Suprapubic skin (tissue), 4 donors: ENCODE measurements at regions not wholly inside any gene's neighbourhood (a gene's known extent, or its start where the extent isn't known, plus 50 kb on each side); places are given as distances from the start of the nearest gene placed in this dataset.

Source experiments
- CTCF ChIP-seq, 2 donors: fragments of 200-600 bp in 1 of 2; fragments of 450-650 bp in 1 of 2; sonication (generic) in 1 of 2; IDR thresholded peaks; one replicate each; pipeline ENCODE4 v1.5.1; 2016 to 2019; ENCODE audit warnings: antibody characterized with exemption in 2 of 2, mild to moderate bottlenecking in 1 of 2, moderate library complexity in 1 of 2
- EP300 ChIP-seq: sonication (generic); formaldehyde crosslinking; IDR thresholded peaks from one replicate; pipeline ENCODE4 v1.6.1; 2017; ENCODE audit warnings: antibody characterized with exemption
- POLR2A ChIP-seq, 2 donors: fragments of 450-650 bp; IDR thresholded peaks; one replicate each; pipeline ENCODE4 v1.6.1; 2017; ENCODE audit warnings: antibody characterized with exemption in 2 of 2, mild to moderate bottlenecking in 2 of 2, moderate library complexity in 2 of 2
- POLR2AphosphoS5 ChIP-seq, 3 donors: sonication (generic); formaldehyde crosslinking; IDR thresholded peaks; one replicate each; pipeline ENCODE4 v1.6.1; 2017; ENCODE audit warnings: antibody characterized with exemption in 3 of 3

DNA sequence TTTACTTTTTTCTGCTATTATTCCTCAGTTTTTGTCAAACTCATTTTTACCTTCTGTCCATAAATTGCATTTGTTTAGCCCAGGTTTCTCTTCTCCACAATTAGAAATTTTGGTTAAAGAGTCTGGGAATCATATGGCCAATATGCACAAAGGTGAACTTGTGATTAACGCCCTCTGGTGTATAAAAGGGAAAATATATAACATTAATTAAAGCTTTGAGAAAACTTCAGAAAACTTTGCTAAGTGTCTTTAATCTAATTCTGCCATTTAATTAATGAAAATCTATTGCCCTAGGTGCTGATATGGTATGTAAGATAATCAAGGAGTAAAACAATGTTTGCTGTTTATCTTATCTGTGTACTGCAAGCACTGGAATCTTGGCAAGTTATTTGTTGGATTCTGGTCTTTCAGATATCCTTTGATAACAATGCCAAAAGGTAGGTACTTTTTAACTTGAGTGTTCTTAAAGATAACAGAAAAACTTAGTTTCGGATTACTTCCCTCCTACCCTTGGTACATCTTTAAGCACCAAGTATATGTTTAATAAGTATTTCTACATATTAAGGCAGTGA, 402.6 kb downstream of the SUCLA2 start:
- no peak for TF ChIP-seq CTCF (IDR thresholded peaks at IDR 0.05)
- no peak for TF ChIP-seq POLR2A (IDR thresholded peaks at IDR 0.05)
- no peak for TF ChIP-seq POLR2AphosphoS5 (IDR thresholded peaks at IDR 0.05)
- no peak for TF ChIP-seq EP300
